ENCODE measurements at regions not wholly inside any gene's neighbourhood (a gene's known extent, or its start where the extent isn't known, plus 50 kb on each side); places are given as distances from the start of the nearest gene placed in this dataset.

DNA sequence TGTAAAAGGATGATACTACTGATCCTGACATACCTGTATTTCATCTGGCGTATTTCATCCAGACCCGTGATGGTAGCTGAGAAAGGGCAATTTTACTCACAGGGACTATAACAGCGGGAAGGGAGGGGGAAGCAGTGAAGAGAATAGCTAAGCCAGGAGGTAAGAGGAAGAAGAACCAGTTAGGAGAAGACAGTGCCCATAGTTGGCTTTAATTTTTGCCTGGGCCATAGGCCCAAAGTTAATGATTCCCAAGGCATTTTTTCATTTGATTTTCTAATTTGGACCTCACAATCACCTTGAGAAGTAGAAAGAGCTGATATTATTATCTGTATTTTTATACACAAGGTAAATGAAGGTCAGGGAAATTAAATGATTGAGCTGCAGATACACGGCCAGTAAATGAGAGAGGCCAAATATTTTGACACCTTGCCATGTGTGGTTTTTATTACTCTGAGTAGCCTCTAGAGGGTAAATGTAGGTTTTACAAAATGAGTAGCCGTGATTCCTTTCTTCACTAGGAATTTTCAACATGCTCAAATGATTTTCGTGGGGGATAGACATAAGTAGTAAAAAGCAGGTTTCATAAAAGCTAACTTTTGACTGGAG lies 382.2 kb downstream of the FUT8 start:
- no peak for DNase-seq (ENCODE audit: low spot score)

DNA sequence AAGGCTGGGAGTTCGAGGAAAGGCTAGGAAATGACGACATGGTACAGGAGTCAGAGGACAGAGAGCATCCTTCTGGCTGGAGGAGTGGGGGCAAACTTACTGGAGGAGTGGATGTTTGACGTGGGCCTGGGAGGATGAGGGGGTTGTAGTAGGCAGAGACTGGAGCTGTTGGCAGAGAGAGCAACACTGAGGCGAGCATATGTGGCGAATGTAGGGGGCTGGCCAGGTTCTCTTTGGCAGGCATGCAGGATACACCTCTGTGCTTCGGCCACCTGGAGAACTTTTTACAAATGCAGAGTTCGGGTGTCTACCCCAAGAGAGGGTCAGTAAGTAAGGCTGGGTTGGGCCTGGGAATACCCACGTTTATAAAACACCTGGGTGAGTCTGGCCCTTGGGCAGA lies 385.7 kb downstream of the FUT8 start:
- no peak for DNase-seq (ENCODE audit: low spot score)

DNA sequence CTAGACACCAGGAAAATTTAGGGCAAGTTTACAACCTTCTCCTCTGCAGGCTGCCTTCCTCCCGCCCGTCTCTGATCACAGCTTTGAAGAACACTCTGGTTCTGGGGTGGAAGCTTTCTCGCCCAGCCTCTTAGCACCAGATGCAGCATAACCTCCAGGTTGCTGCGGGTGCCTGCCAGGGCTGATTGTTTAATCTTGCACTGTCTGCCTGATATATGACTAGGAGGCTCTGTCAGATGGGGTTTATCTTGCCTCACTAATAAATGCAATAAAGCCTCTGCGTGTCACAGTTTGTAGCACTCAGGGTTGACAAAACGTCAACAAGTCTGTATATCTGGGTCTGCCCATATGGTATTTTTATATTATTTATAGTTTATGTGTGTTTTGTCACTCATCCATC lies 388.2 kb downstream of the FUT8 start:
- DNase-seq (ENCODE audit: low spot score), result no peak

- DNase-seq (ENCODE audit: low spot score), result no peak
Measured at GRCh38 chr14:65802196-65802595, 389.7 kb downstream of the FUT8 start.

DNA sequence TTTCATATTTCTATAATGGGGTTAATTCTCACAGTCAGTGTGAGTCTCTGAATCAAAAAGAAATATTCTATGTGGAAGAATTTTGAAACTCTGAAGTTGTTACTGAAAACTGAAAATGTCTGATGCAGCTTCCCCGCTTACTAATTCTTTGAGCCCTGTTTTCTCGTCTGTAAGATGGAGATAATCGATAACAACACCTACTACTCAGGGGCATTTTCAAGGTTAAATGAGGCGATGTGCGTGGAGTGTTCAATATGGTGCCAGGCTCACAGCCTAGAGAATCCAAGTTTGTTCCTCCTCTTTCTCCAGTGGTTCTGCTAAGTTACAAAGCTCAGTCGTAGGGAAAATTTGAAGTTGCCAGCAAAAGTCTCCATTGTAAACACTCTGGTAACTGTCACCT lies 391.4 kb downstream of the FUT8 start:
- DNase-seq (ENCODE audit: low spot score), result no peak

DNA sequence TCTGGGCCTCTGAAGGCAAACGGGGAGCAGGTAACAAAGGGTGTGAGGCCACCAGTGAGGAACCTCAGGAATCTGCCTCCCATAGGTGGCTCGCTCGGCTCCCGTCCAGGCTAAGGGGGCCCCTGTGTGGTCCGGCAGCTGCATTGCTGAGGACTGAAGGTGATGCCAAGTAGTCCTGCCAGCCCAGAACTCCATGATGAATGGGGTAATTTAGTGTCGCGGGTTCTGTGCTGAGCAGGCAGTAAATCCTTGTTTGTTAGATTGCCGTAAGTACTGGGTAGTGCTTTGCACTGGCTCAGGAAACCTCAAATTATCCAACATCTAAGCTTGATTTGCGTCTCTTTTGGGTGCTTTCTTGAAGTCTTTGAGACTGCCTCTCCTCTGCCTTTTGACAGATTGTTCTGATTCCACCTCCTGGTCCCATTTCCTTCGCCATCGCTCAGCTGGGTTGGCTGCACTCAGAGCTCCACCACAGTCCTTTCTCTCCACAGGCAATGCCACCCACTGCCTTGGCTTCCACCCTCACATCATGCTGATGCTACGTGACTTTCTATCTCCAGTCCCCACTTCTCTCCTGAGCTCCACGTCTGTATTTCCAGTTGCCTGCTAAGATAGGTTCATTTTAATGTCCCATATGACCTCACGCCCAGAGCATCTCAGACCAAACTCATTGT lies 392.0 kb downstream of the FUT8 start:
- DNase-seq (ENCODE audit: low spot score), result no peak

GRCh38 chr14:65805113-65805473 lies 392.6 kb downstream of the FUT8 start:
- no peak for DNase-seq (ENCODE audit: low spot score)

GRCh38 chr14:65808390-65808789 lies 395.9 kb downstream of the FUT8 start:
- DNase-seq (ENCODE audit: low spot score), result no peak

DNA sequence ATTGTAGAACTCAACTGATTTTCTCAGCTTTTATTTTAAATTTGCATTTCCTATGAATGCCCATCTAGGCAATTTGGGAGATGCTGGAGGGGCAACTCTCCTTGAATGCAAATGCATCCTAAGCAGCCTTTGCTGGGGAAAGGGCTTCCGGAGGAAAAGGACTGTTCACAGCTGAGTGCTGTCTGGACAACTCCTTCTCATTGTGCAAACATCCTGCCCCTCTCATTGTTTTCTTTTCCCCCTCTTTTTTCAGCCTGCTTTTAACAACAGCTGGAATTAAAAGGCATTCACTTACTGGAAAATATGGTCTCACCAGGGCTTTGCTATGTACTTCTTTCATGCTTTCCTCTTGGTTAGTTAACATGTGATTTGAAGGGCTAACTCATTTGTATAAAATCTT lies 397.8 kb downstream of the FUT8 start:
- DNase-seq (ENCODE audit: low spot score), result no peak

GRCh38 chr14:65813760-65814384 lies 401.3 kb downstream of the FUT8 start:
- no peak for DNase-seq (ENCODE audit: low spot score)

DNA sequence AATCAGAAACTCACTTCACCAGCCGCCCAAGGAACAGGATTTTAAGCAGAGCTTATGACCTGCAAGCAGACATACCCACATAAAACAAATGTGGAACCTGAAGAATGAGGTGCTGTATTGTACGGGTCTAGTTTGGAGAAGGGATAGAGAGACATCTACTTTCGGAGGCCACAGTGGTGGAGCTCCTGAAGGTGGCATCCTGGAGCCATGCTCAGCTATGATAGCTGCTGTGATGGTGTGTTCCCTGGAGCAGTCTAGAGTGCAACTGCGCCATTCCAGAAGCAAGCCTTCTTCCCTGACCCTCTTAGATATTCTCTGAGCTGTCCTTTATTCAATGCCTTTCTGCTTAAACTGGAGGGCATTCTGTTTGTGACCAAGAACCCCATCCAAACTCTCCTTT lies 402.6 kb downstream of the FUT8 start:
- no peak for DNase-seq (ENCODE audit: low spot score)

GRCh38 chr14:65817011-65817410 lies 404.5 kb downstream of the FUT8 start:
- no peak for DNase-seq (ENCODE audit: low spot score)

GRCh38 chr14:65819569-65819968 lies 407.0 kb downstream of the FUT8 start:
- no peak for DNase-seq (ENCODE audit: low spot score)

GRCh38 chr14:65821224-65821753 lies 408.8 kb downstream of the FUT8 start:
- no peak for DNase-seq (ENCODE audit: low spot score)

GRCh38 chr14:65824285-65824977 lies 411.9 kb downstream of the FUT8 start:
- DNase-seq (ENCODE audit: low spot score), result peak; percentile 74

DNA sequence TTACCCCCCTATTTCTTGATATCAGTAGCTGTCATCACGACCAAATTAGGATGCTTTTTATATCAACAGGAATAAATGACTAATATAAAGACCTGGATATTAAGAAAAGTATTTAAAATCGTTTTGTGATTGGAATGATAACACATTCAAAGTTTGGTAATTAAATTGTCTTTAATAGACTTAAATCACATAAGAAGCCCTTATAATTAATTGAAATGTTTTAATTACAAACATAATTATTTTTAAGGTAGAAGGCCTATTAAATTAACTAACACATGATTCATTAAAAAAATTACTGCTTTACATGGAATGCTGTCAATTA lies 412.4 kb downstream of the FUT8 start:
- DNase-seq (ENCODE audit: low spot score), result no peak

GRCh38 chr14:65826946-65827345 lies 414.4 kb downstream of the FUT8 start:
- DNase-seq (ENCODE audit: low spot score), result no peak

DNA sequence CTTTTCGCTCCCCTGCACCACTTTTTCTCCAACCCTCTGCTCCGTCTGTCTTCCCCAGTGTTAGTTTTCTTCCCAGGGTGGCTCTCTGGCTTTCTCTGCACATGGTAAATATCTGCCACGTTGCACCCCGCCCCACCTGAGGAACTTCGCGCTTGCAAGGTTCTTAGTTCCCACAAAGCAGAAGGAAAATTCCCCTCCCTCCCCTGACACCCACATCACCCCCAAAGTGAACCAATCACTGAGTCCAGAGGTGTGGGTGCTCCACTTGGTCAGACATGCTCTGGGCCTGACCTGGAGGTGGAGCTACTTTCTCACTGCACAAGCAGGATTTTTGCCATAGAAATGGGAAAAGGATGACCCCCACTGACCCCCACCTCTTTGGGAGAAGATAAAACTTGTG lies 415.0 kb downstream of the FUT8 start:
- DNase-seq (ENCODE audit: low spot score), result no peak

DNA sequence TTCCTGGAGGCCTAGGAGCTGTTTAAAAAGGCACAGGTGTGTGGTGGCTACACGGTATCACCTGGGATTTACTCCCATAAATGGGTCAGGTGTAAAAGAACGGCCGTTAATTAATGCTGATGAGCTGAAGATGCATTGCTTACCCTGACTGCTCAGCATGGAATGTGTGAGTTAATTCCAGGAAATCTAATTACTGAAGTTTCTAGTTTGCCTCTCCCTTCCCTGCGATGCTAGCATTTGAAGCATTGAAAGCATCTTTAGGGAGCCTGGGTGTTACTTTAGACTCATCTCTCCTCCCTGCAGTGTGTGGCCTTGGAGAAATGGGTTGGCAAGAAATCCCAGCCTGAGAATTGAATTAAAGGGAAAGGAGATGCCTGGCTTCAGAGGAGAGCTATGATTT lies 415.9 kb downstream of the FUT8 start:
- no peak for DNase-seq (ENCODE audit: low spot score)

- no peak for DNase-seq (ENCODE audit: low spot score)
Measured at GRCh38 chr14:65832431-65833266, 420.1 kb downstream of the FUT8 start.

DNA sequence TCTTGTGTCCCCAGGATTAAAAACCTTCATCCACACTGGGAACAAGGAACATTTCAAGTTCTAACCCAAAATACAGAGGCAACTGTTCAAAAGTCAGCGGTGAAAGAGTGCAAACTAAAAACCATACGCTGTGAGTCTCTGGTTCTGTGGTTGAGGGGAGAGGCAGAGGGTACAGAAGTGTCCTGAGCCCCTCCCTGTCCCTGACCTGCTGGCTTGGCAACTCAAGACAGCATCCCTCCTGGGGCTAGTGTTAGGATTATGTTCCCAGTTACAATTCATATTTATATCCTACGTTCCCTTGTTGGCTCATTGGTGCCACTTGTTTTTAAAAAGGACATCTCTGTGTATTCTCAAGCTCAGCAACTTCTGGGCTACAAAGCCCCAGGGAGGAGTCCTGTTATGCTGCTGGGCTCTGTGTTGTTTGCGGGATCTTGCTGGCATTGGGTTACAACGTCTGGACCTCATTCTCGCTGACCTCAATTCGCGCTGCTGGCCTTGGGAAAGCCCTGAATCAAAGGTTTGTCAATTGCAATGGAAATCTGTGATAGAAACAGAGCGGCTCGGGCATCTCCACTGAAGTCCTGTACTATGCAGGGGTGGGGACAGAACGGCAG lies 420.8 kb downstream of the FUT8 start:
- no peak for DNase-seq (ENCODE audit: low spot score)

GRCh38 chr14:65834051-65834450 lies 421.5 kb downstream of the FUT8 start:
- DNase-seq (ENCODE audit: low spot score), result no peak
